Astrocyte of the spinal cord (primary cell): ENCODE measurements at regions not wholly inside any gene's neighbourhood (a gene's known extent, or its start where the extent isn't known, plus 50 kb on each side); places are given as distances from the start of the nearest gene placed in this dataset.

ENCODE experiments used
- DNase-seq: peaks from one replicate; pipeline ENCODE4 v3.0.0; 2011; ENCODE audit warnings: low read depth, low spot score
- H3K4me3 ChIP-seq: 2 replicates; pipeline ENCODE4 v1.5.1; 2011; ENCODE audit warnings: low read depth, mild to moderate bottlenecking, low read length, moderate library complexity
- CTCF ChIP-seq: IDR thresholded peaks from 2 replicates; pipeline ENCODE4 v1.5.1; 2012; ENCODE audit warnings: low read depth, mild to moderate bottlenecking, low read length, inconsistent platforms
- in situ Hi-C: cut with HindIII; loops from 2 replicates; pipeline ENCODE4 v1.10.0; 2017; ENCODE audit warnings: low sequenced_read_pairs

- in situ Hi-C loops: no loop called here
- TF ChIP-seq CTCF: no peak
- DNase-seq: no peak
- H3K4me3 ChIP-seq: no peak overlapping the region
Observed at GRCh38 chr3:140844072-140844471, 97.6 kb upstream of the SLC25A36 start.

- in situ Hi-C loops: no loop called here
- no peak for TF ChIP-seq CTCF
- no peak for DNase-seq
- H3K4me3 ChIP-seq: no peak overlapping the region
Observed at GRCh38 chr3:140845882-140846281, 95.8 kb upstream of the SLC25A36 start.

- in situ Hi-C loops: no loop called here
- no peak overlapping the region for H3K4me3 ChIP-seq
- no peak for DNase-seq
- no peak for TF ChIP-seq CTCF
Observed at GRCh38 chr3:140848666-140849065, 93.0 kb upstream of the SLC25A36 start.

- no peak for TF ChIP-seq CTCF
- in situ Hi-C loops: no loop called here
- no peak overlapping the region for H3K4me3 ChIP-seq
- no peak for DNase-seq
Observed at GRCh38 chr3:140850210-140850955, 91.3 kb upstream of the SLC25A36 start.

GRCh38 chr3:140854961-140855360 is 86.7 kb upstream of the SLC25A36 start:
- no peak for TF ChIP-seq CTCF
- in situ Hi-C loops: no loop called here
- H3K4me3 ChIP-seq: no peak overlapping the region
- DNase-seq: no peak

GRCh38 chr3:140856905-140857304 is 84.7 kb upstream of the SLC25A36 start:
- TF ChIP-seq CTCF: no peak
- H3K4me3 ChIP-seq: no peak overlapping the region
- in situ Hi-C loops: no loop called here
- no peak for DNase-seq
